Neutrophil (primary cell): ENCODE measurements at regions not wholly inside any gene's neighbourhood (a gene's known extent, or its start where the extent isn't known, plus 50 kb on each side); places are given as distances from the start of the nearest gene placed in this dataset.

Experiments used
- H3K27ac ChIP-seq: fragments of 200-600 bp; sonication (generic); 2 replicates; pipeline ENCODE4 v1.5.1; 2016; ENCODE audit warnings: mild to moderate bottlenecking, moderate library complexity
- H3K27me3 ChIP-seq: fragments of 200-600 bp; sonication (generic); 2 replicates; pipeline ENCODE4 v1.6.0; 2016; ENCODE audit warnings: mild to moderate bottlenecking
- H3K36me3 ChIP-seq: fragments of 200-600 bp; sonication (generic); 2 replicates; pipeline ENCODE4 v1.5.1; 2017
- H3K4me1 ChIP-seq, 2 experiments: fragments of 200-600 bp in 1 of 2; sonication (generic) in 1 of 2; 1 replicate in 1 of 2; 2 replicates in 1 of 2; pipeline versions ENCODE4 v1.5.1 to v1.6.1; 2013 to 2016; ENCODE audit warnings: low read depth in 1 of 2, low read length in 1 of 2, mild to moderate bottlenecking in 1 of 2, moderate library complexity in 1 of 2; ENCODE audit not compliant: control insufficient read depth in 1 of 2, insufficient read depth in 1 of 2
- H3K4me3 ChIP-seq, 2 experiments: fragments of 200-600 bp in 1 of 2; sonication (generic) in 1 of 2; 1 replicate in 1 of 2; 2 replicates in 1 of 2; pipeline ENCODE4 v1.5.1; 2013 to 2016; ENCODE audit warnings: low read depth in 1 of 2, low read length in 1 of 2, mild to moderate bottlenecking in 1 of 2, moderate library complexity in 1 of 2
- H3K9me3 ChIP-seq: fragments of 200-600 bp; sonication (generic); 2 replicates; pipeline ENCODE4 v1.5.1; 2016
- TF ChIP-seq, protein P1 (sequence below): fragments of 200-600 bp; sonication (generic); IDR thresholded peaks from 2 replicates; pipeline ENCODE4 v1.5.1; 2016; ENCODE audit warnings: antibody characterized with exemption

DNA sequence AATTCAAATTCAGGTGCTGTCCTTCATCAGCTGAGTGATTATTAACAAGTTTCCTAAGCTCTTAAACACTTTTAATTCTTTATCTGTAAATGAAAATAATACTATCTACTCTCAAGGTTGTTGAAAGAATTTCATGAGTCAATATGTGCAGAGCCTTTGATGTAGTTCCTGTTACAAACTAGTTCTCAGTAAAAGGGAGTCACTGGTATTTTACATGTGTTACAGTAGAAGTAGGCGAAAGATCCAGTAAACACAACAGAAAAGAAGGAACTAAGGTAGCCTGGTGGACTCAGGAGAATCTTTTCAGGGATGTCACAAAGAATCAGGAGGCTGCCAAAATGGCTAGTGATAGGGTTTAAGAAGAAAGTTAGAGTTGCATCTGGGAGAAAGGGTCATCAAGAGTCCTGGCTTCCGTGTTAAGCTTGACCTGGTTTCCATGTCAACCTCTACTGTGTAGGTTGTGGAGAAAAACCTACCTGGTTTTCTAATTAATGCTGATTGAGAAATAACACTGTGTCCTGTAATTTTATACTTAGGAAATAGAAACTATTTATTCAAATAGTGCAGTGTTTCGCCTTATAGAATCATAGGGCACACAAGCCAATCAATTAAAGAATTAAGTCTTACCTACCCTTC, 58.3 kb upstream of the TRIB2 start:
- Histone ChIP-seq H3K27me3 (no peaks in the 10 kb centered on the region), H3K9me3 (no peaks in the 10 kb centered on the region), H3K4me3 (no peak overlapping the region), H3K36me3 (no peaks in the 10 kb centered on the region), H3K4me1 (no peaks in the 10 kb centered on the region), H3K27ac (no peak overlapping the region)
- TF ChIP-seq, protein P1, sequence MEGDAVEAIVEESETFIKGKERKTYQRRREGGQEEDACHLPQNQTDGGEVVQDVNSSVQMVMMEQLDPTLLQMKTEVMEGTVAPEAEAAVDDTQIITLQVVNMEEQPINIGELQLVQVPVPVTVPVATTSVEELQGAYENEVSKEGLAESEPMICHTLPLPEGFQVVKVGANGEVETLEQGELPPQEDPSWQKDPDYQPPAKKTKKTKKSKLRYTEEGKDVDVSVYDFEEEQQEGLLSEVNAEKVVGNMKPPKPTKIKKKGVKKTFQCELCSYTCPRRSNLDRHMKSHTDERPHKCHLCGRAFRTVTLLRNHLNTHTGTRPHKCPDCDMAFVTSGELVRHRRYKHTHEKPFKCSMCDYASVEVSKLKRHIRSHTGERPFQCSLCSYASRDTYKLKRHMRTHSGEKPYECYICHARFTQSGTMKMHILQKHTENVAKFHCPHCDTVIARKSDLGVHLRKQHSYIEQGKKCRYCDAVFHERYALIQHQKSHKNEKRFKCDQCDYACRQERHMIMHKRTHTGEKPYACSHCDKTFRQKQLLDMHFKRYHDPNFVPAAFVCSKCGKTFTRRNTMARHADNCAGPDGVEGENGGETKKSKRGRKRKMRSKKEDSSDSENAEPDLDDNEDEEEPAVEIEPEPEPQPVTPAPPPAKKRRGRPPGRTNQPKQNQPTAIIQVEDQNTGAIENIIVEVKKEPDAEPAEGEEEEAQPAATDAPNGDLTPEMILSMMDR = no peak

DNA sequence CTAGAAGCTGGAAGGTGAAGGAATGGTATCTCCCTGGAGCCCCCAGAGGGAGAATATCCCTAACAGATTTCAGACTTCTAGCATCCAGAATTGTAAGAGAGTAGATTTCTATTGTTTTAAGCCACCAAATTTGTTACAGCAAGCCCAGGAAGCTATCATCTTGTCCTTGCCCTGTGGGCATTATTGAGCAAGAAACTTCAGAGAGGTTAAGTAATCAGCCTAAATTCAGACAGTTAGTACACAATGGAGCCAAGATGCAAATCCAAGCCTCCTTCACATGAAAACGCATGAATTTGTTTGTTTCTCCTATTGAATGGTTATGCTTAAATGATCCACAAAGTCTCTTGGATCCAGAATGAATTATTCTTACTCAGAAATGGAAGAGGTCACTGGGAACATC, 55.2 kb upstream of the TRIB2 start:
- Histone ChIP-seq H3K9me3 (no peaks in the 10 kb centered on the region), H3K4me1 (no peaks in the 10 kb centered on the region), H3K4me3 (no peak overlapping the region), H3K27me3 (no peaks in the 10 kb centered on the region), H3K27ac (no peak overlapping the region), H3K36me3 (no peaks in the 10 kb centered on the region)
- TF ChIP-seq, protein P1 = no peak

DNA sequence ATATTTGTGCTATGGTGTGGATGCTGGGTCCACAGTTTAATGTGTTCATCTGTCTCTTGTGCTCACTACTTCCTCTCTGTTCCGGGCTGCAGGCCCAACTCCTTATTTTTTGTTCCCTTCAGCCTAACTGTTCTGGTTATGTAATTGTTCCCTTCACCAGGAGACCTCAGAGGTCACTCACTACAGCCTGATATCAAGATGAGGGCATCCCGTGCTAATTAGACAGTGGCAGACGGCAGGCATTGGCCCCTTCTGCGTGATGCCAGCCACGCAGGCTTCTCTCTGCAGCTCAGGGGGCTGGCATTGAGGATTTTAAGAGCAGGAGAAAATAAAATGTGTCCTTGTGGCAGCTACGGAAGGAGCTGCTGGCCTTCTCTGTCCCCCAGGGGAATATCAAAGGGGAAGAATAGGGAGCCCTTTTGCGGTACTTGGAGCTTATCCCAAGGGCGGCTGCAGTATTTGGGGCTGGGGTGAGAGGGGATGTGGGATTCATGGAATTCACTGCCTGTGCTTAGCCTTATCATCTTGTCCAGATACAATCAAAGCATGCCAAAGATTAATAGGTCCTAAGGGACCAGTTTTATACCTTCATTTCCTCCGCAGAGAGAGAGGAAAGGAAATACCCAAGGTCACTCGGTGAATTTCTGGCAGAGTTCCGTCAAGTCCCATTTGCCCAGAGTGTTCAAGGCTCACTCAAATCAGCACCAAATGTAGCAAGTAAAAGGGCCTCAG, 53.3 kb upstream of the TRIB2 start:
- Histone ChIP-seq H3K4me3 (no peak overlapping the region), H3K27me3 (no peaks in the 10 kb centered on the region), H3K36me3 (no peaks in the 10 kb centered on the region), H3K4me1 (no peaks in the 10 kb centered on the region), H3K9me3 (no peaks in the 10 kb centered on the region), H3K27ac (no peak overlapping the region)
- TF ChIP-seq, protein P1 = no peak

DNA sequence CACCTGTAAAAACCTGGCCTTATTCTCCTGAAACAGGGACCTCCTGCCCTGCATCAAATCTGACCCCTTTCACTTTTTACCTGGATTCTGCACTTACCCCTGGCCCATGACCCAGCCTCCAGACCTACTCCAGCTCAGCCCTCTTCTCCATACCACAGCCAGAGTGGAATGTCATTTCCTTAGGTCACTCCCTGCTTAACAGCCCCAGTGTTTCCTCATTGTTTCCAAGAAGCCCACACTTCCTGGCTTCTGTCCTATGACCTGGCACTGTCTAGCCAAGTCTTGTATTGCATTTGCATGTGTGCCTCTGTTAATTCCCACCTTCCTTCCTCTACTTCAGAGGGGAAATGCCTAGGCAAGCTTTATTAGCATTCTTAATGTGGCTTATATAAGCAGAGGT, 51.4 kb upstream of the TRIB2 start:
- Histone ChIP-seq H3K4me1 (no peaks in the 10 kb centered on the region), H3K4me3 (no peak overlapping the region), H3K9me3 (no peaks in the 10 kb centered on the region), H3K27ac (no peak overlapping the region), H3K36me3 (no peaks in the 10 kb centered on the region), H3K27me3 (no peaks in the 10 kb centered on the region)
- TF ChIP-seq, protein P1 = no peak

DNA sequence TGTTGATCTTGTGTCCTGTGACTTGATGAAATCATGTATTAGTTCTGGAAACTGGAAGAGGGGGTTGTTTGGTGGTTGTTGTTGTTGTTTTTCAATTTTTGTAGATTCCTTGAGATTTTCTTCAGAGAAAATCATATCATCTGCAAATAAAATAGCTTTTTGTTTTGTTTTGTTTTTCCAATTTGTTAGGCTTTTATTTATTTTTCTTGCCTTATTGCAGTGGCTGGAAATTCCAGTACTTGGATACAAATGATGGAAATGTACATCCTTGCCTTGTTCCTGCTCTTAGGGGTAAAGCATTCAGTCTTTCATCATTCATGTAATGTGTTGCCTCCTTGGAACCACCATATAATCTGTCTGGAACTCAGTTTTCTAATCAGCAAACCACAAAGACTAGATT, 50.3 kb upstream of the TRIB2 start:
- TF ChIP-seq, protein P1 = no peak
- no peaks in the 10 kb centered on the region for H3K27me3 ChIP-seq
- H3K36me3 ChIP-seq = no peaks in the 10 kb centered on the region
- no peak overlapping the region for H3K4me3 ChIP-seq
- H3K27ac ChIP-seq = no peak overlapping the region
- H3K4me1 ChIP-seq = no peaks in the 10 kb centered on the region
- H3K9me3 ChIP-seq = no peaks in the 10 kb centered on the region
